ENCODE measurements at regions not wholly inside any gene's neighbourhood (a gene's known extent, or its start where the extent isn't known, plus 50 kb on each side); places are given as distances from the start of the nearest gene placed in this dataset.

DNA sequence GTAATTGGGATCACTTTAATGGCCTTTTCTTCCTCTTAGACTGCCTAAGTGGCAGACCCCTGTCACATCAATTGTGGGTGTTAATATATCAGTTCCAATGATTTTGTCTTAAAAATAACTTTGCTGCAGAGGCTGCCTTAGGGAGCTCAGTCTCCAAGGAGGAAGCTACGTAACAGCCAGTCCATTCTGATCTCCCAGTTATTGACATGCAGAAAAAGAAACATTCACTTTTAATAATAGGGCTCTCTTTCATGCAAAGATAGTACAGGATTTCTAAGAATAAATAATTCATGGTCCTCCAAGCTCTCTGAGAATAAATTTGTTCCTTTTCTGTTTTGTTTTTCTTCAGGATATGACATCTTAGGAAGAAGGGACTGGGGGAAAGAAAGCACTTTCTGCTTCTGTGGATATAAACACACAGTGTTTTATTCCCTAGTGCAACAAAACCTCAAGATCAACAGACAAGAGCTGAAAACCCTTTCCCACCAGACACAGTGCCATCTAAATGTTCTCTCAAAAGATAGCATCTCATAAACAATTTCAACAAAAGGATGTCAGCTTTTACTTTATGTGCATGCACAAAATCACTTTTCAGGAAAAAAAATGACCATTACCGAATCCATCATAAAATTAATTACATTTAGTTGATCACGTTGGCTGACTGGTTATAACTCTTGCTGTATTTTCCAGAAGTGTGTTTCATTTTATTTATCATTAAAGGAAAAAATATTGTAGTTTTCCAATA is 372.4 kb upstream of the SLC7A11 start:
- dilution Hi-C loops (cut with MboI; ENCODE audit: extremely low pct_ligation_motif_present, low sequenced_read_pairs) (no loop called here), intact Hi-C loops (cut with micrococcal nuclease) (no loop called here)
- no peaks in the 10 kb centered on the region for H3K79me2 ChIP-seq (ENCODE audit: control insufficient read depth, insufficient read depth, low read length)
- H3K9ac ChIP-seq (replicated peaks; ENCODE audit: extremely low read depth, insufficient read depth, low read length), result no peak overlapping the region
- H3K36me3 ChIP-seq (ENCODE audit: control insufficient read depth in 2 of 2, extremely low read depth in 1 of 2, insufficient read depth in 2 of 2, low read length in 2 of 2), result no peaks in the 10 kb centered on the region
- no peak overlapping the region for H3K27ac ChIP-seq (ENCODE audit: insufficient read depth, low read depth, low read length)
- ChIA-PET CTCF (no interaction called here), POLR2A (no interaction called here)
- H3K9me1 ChIP-seq (replicated peaks; ENCODE audit: control insufficient read depth, extremely low read depth, insufficient read depth, low read length), result no peaks in the 10 kb centered on the region
- BruUV-seq (replicated peaks), result no TSS peak
- H4K20me1 ChIP-seq (replicated peaks; ENCODE audit: control insufficient read depth, extremely low read depth, insufficient read depth, low read length), result no peaks in the 10 kb centered on the region
- H3K9me3 ChIP-seq (replicated peaks; ENCODE audit: control insufficient read depth, insufficient read depth, low read length), result no peaks in the 10 kb centered on the region
- TF ChIP-seq GATA2 (IDR thresholded peaks at IDR 0.05; ENCODE audit: insufficient read depth, insufficient read length, low read depth, low read length) (no peak), MYC (IDR thresholded peaks at IDR 0.05; ENCODE audit: low read depth, low read length) (no peak), FOS (IDR thresholded peaks at IDR 0.05; ENCODE audit: borderline replicate concordance, insufficient read depth, low read length) (no peak), POLR2A (IDR thresholded peaks at IDR 0.05; ENCODE audit: low read depth, low read length) (no peak), POLR2AphosphoS5 (IDR thresholded peaks at IDR 0.05; ENCODE audit: insufficient read depth, low read depth, low read length) (no peak), JUN (IDR thresholded peaks at IDR 0.05; ENCODE audit: borderline replicate concordance, insufficient read depth, insufficient read length, low read depth) (no peak), EZH2 (IDR thresholded peaks at IDR 0.05; ENCODE audit: borderline replicate concordance, low read depth, low read length, severe bottlenecking) (no peak)
- TF ChIP-seq, protein P1, sequence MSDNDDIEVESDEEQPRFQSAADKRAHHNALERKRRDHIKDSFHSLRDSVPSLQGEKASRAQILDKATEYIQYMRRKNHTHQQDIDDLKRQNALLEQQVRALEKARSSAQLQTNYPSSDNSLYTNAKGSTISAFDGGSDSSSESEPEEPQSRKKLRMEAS (IDR thresholded peaks at IDR 0.05; ENCODE audit: insufficient read depth, insufficient read length), result no peak
- H3K4me3 ChIP-seq (replicated peaks in 1 of 3; ENCODE audit: insufficient read depth in 1 of 3, low read depth in 1 of 3, low read length in 3 of 3), result no peak overlapping the region
- H2AFZ ChIP-seq (ENCODE audit: low read depth, low read length), result no peak overlapping the region
- H3K27me3 ChIP-seq (ENCODE audit: control insufficient read depth in 2 of 2, insufficient read depth in 2 of 2, low read length in 2 of 2), result peaks cover 0 to 2% of the 10 kb centered on the region in 2 experiments
- H3K4me2 ChIP-seq (ENCODE audit: insufficient read depth, low read length), result no peak overlapping the region
- FAIRE-seq, result no peak
- DNase-seq (ENCODE audit: low read depth, low spot score), result no peak
- H3K4me1 ChIP-seq (ENCODE audit: control insufficient read depth, extremely low read depth, insufficient read depth, low read length), result no peaks in the 10 kb centered on the region

DNA sequence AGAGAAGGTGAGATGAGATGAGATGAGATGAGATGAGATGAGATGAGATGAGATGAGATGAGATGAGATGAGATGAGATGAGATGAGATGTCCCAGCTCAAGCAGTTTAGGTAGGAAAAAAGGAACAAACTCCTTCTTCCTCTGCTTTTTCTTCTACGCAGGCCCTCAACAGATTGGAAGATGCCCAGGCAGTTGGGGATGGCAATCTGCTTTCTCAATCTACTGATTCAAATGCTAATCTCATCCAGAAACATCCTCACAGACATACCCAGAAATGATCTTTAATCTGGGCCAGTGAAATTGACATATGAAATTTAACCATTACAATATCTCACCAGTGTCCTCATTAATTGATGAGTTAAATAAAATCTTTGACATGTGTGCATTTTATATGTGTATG is 370.3 kb upstream of the SLC7A11 start:
- Histone ChIP-seq H3K36me3 (ENCODE audit: control insufficient read depth in 2 of 2, extremely low read depth in 1 of 2, insufficient read depth in 2 of 2, low read length in 2 of 2) (no peaks in the 10 kb centered on the region), H3K9me3 (replicated peaks; ENCODE audit: control insufficient read depth, insufficient read depth, low read length) (no peaks in the 10 kb centered on the region), H3K4me3 (replicated peaks in 1 of 3; ENCODE audit: insufficient read depth in 1 of 3, low read depth in 1 of 3, low read length in 3 of 3) (no peak overlapping the region), H3K9ac (replicated peaks; ENCODE audit: extremely low read depth, insufficient read depth, low read length) (no peak overlapping the region), H3K4me2 (ENCODE audit: insufficient read depth, low read length) (no peak overlapping the region), H3K9me1 (replicated peaks; ENCODE audit: control insufficient read depth, extremely low read depth, insufficient read depth, low read length) (no peaks in the 10 kb centered on the region), H3K27ac (ENCODE audit: insufficient read depth, low read depth, low read length) (no peak overlapping the region), H3K27me3 (ENCODE audit: control insufficient read depth in 2 of 2, insufficient read depth in 2 of 2, low read length in 2 of 2) (peaks cover 0 to 4% of the 10 kb centered on the region in 2 experiments), H2AFZ (ENCODE audit: low read depth, low read length) (no peak overlapping the region), H4K20me1 (replicated peaks; ENCODE audit: control insufficient read depth, extremely low read depth, insufficient read depth, low read length) (no peaks in the 10 kb centered on the region), H3K4me1 (ENCODE audit: control insufficient read depth, extremely low read depth, insufficient read depth, low read length) (no peaks in the 10 kb centered on the region), H3K79me2 (ENCODE audit: control insufficient read depth, insufficient read depth, low read length) (no peaks in the 10 kb centered on the region)
- no TSS peak for BruUV-seq (replicated peaks)
- ChIA-PET POLR2A (no interaction called here), CTCF (no interaction called here)
- dilution Hi-C loops (cut with MboI; ENCODE audit: extremely low pct_ligation_motif_present, low sequenced_read_pairs) (no loop called here), intact Hi-C loops (cut with micrococcal nuclease) (no loop called here)
- TF ChIP-seq, protein P2, sequence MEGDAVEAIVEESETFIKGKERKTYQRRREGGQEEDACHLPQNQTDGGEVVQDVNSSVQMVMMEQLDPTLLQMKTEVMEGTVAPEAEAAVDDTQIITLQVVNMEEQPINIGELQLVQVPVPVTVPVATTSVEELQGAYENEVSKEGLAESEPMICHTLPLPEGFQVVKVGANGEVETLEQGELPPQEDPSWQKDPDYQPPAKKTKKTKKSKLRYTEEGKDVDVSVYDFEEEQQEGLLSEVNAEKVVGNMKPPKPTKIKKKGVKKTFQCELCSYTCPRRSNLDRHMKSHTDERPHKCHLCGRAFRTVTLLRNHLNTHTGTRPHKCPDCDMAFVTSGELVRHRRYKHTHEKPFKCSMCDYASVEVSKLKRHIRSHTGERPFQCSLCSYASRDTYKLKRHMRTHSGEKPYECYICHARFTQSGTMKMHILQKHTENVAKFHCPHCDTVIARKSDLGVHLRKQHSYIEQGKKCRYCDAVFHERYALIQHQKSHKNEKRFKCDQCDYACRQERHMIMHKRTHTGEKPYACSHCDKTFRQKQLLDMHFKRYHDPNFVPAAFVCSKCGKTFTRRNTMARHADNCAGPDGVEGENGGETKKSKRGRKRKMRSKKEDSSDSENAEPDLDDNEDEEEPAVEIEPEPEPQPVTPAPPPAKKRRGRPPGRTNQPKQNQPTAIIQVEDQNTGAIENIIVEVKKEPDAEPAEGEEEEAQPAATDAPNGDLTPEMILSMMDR (IDR thresholded peaks at IDR 0.05; ENCODE audit: extremely low read depth in 1 of 2, insufficient read depth in 1 of 2, low read depth in 1 of 2, low read length in 2 of 2), result no peak
- TF ChIP-seq MYC (IDR thresholded peaks at IDR 0.05; ENCODE audit: low read depth, low read length) (no peak), FOS (IDR thresholded peaks at IDR 0.05; ENCODE audit: borderline replicate concordance, insufficient read depth, low read length) (no peak), JUN (IDR thresholded peaks at IDR 0.05; ENCODE audit: borderline replicate concordance, insufficient read depth, insufficient read length, low read depth) (no peak)
- no peak for FAIRE-seq
- no peak for DNase-seq (ENCODE audit: low read depth, low spot score)
